Right lobe of liver (tissue), 4 donors: ENCODE measurements at regions not wholly inside any gene's neighbourhood (a gene's known extent, or its start where the extent isn't known, plus 50 kb on each side); places are given as distances from the start of the nearest gene placed in this dataset.

Experiments used
- POLR2A ChIP-seq: fragments of 450-650 bp; IDR thresholded peaks from one replicate; pipeline ENCODE4 v1.6.1; 2017; ENCODE audit warnings: antibody characterized with exemption, mild to moderate bottlenecking
- TF ChIP-seq, protein P1 (sequence below), 4 donors: fragments of 200-600 bp in 3 of 4; fragments of 450-650 bp in 1 of 4; IDR thresholded peaks; one replicate each; pipeline versions ENCODE4 v1.5.1 to v1.8.0; 2016 to 2022; ENCODE audit warnings: antibody characterized with exemption in 4 of 4, mild to moderate bottlenecking in 2 of 4
- donor health status: DM: no; HTN: no; CAD: no.
- donor health status: DM: no; HTN: no; CAD: no.
- donor health status: DM: no; HTN: yes; CAD: no.

DNA sequence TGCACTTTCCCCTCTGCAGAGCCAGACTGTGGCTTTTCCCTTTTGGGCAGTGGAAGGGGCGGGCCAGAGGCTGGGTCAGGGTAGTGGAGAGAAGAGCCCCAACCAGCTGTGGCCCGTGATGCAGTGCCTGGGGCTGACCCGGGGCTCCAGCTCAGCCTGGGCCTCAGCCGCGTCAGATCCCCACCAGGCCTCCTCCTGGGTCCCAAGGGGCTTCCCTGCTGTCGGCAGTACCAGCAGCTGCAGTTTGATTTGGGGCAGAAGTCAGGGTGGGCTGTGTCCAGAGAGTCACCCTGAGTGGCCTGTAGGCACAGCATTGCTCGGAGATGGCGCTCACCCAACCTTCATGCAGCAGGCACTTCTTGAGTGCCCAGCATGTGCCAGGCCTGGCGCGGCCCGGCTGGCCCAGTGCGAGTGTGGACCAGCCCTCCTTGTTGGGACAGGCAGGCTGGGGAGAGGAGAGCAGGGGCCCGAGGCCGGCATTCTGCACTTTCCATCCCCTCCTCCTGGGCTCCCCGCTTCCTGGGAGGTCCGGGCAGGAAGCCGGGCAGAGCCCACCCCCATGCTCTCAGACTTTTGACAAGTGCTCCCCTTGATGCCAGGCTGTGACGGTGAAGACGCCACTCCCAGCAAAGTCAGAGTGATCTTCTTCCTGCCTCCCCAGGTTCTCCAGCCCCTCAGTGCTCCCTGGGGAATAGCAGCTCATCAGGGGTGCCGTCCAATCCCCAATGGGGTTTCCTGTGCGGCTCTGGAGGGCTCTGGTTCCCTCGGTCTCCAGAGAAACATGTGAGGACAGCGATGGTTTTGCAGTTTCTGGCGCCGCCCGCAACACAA is 88.3 kb upstream of the COL5A1 start:
- TF ChIP-seq, protein P1, sequence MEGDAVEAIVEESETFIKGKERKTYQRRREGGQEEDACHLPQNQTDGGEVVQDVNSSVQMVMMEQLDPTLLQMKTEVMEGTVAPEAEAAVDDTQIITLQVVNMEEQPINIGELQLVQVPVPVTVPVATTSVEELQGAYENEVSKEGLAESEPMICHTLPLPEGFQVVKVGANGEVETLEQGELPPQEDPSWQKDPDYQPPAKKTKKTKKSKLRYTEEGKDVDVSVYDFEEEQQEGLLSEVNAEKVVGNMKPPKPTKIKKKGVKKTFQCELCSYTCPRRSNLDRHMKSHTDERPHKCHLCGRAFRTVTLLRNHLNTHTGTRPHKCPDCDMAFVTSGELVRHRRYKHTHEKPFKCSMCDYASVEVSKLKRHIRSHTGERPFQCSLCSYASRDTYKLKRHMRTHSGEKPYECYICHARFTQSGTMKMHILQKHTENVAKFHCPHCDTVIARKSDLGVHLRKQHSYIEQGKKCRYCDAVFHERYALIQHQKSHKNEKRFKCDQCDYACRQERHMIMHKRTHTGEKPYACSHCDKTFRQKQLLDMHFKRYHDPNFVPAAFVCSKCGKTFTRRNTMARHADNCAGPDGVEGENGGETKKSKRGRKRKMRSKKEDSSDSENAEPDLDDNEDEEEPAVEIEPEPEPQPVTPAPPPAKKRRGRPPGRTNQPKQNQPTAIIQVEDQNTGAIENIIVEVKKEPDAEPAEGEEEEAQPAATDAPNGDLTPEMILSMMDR (IDR thresholded peaks at IDR 0.05), result no peak
- no peak for TF ChIP-seq POLR2A
